ENCODE measurements at regions not wholly inside any gene's neighbourhood (a gene's known extent, or its start where the extent isn't known, plus 50 kb on each side); places are given as distances from the start of the nearest gene placed in this dataset.

DNA sequence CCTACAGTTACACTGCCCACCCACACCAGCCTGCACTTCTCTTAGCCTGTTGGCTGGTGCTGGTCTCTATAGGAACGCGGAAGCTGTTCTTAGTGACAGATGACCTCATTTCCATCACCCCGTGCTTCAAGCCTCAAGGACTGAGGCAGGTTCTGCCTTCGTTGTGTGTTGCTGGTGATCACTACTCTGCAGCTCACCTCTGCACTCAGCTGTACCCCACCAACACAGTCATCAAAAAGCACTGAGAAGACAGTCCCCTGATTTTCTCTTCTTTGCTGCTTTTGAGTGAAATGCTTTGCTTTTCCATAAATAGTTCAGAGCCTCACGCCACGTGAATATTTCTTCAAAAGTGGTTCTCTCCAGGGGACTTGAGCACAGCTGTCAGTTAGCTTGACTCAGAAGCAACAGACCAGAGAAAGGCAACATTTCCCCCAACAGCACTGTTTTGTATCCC lies 225.7 kb upstream of the CCDC150 start:
- TF ChIP-seq, protein P1, sequence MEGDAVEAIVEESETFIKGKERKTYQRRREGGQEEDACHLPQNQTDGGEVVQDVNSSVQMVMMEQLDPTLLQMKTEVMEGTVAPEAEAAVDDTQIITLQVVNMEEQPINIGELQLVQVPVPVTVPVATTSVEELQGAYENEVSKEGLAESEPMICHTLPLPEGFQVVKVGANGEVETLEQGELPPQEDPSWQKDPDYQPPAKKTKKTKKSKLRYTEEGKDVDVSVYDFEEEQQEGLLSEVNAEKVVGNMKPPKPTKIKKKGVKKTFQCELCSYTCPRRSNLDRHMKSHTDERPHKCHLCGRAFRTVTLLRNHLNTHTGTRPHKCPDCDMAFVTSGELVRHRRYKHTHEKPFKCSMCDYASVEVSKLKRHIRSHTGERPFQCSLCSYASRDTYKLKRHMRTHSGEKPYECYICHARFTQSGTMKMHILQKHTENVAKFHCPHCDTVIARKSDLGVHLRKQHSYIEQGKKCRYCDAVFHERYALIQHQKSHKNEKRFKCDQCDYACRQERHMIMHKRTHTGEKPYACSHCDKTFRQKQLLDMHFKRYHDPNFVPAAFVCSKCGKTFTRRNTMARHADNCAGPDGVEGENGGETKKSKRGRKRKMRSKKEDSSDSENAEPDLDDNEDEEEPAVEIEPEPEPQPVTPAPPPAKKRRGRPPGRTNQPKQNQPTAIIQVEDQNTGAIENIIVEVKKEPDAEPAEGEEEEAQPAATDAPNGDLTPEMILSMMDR (IDR thresholded peaks at IDR 0.05): no peak
- no peak for TF ChIP-seq POLR2AphosphoS5 (IDR thresholded peaks at IDR 0.05; ENCODE audit: insufficient read depth in 1 of 2, low read depth in 1 of 2)

Data from vagina (tissue), 2 donors.